Gastroesophageal sphincter (tissue), 4 donors: ENCODE measurements at regions not wholly inside any gene's neighbourhood (a gene's known extent, or its start where the extent isn't known, plus 50 kb on each side); places are given as distances from the start of the nearest gene placed in this dataset.
"Not testable (repeated sequence)": the region's sequence is repeated elsewhere in the genome, so short reads cannot be mapped to it uniquely, and the experiment has no call there.

ENCODE experiments used
- ATAC-seq: fragments of 150-250 bp; one replicate; pipeline ENCODE4 v1.9.1; 2016; ENCODE audit warnings: mild to moderate bottlenecking, moderate library complexity
- H3K27ac ChIP-seq, 4 donors: fragments of 200-600 bp; sonication (generic) in 3 of 4; 1 replicate in 3 of 4; 2 replicates in 1 of 4; pipeline ENCODE4 v1.5.1; 2016 to 2019
- H3K27me3 ChIP-seq: fragments of 200-600 bp; sonication (generic); one replicate; pipeline ENCODE4 v1.5.1; 2019
- H3K36me3 ChIP-seq, 2 donors: fragments of 200-600 bp; sonication (generic); one replicate each; pipeline ENCODE4 v1.5.1; 2019; ENCODE audit warnings: control low read depth in 1 of 2
- H3K4me1 ChIP-seq, 3 donors: fragments of 200-600 bp; sonication (generic); 1 replicate in 2 of 3; 2 replicates in 1 of 3; pipeline ENCODE4 v1.5.1; 2016 to 2019; ENCODE audit warnings: control low read depth in 2 of 3
- H3K4me3 ChIP-seq, 2 donors: fragments of 200-600 bp; sonication (generic); one replicate each; pipeline ENCODE4 v1.5.1; 2019; ENCODE audit warnings: mild to moderate bottlenecking in 1 of 2, moderate library complexity in 1 of 2
- H3K9me3 ChIP-seq, 3 donors: fragments of 200-600 bp; sonication (generic); one replicate each; pipeline ENCODE4 v1.5.1; 2017 to 2019; ENCODE audit warnings: control low read depth in 2 of 3
- CTCF ChIP-seq, 4 experiments: fragments of 200-600 bp in 2 of 4; fragments of 450-650 bp in 2 of 4; sonication (generic) in 1 of 4; IDR thresholded peaks; one replicate each; pipeline ENCODE4 v1.5.1; 2017 to 2019; ENCODE audit warnings: antibody characterized with exemption in 4 of 4, mild to moderate bottlenecking in 2 of 4, moderate library complexity in 2 of 4
- EP300 ChIP-seq: sonication (generic); formaldehyde crosslinking; IDR thresholded peaks from one replicate; pipeline ENCODE4 v1.6.1; 2017; ENCODE audit warnings: antibody characterized with exemption, mild to moderate bottlenecking
- POLR2A ChIP-seq, 2 donors: fragments of 450-650 bp; IDR thresholded peaks; one replicate each; pipeline ENCODE4 v1.6.1; 2017; ENCODE audit warnings: antibody characterized with exemption in 2 of 2, mild to moderate bottlenecking in 2 of 2, moderate library complexity in 1 of 2
- POLR2AphosphoS5 ChIP-seq: sonication (generic); formaldehyde crosslinking; IDR thresholded peaks from one replicate; pipeline ENCODE4 v1.6.1; 2017; ENCODE audit warnings: antibody characterized with exemption
- WGBS, 2 donors: methylation state at CpG; one replicate each; pipeline ENCODE4 v1.1.5; 2018; ENCODE audit warnings: low coverage in 1 of 2; 5-methylcytosine and 5-hydroxymethylcytosine counted together

- no peak overlapping the region for H3K27ac ChIP-seq
- no peaks in the 10 kb centered on the region for H3K27me3 ChIP-seq
- no peaks in the 10 kb centered on the region for H3K4me1 ChIP-seq
- no peak for TF ChIP-seq CTCF (IDR thresholded peaks at IDR 0.05)
- H3K36me3 ChIP-seq, result no peaks in the 10 kb centered on the region
- ATAC-seq, result no peak
- H3K4me3 ChIP-seq, result no peak overlapping the region
- H3K9me3 ChIP-seq, result peaks cover 0 to 8% (median 0%) of the 10 kb centered on the region in 3 donors
Observed at GRCh38 chr1:189751311-189751710, 726.4 kb downstream of the BRINP3 start.

- H3K4me1 ChIP-seq, result no peaks in the 10 kb centered on the region
- WGBS, 2 donors, result 86 to 88% methylated on average over 1 of the region's 1 CpG
- no peak overlapping the region for H3K4me3 ChIP-seq
- no peak for ATAC-seq
- H3K27me3 ChIP-seq, result no peaks in the 10 kb centered on the region
- TF ChIP-seq POLR2AphosphoS5 (no peak), CTCF (IDR thresholded peaks at IDR 0.05) (no peak), POLR2A (IDR thresholded peaks at IDR 0.05) (no peak), EP300 (no peak)
- H3K9me3 ChIP-seq, result peaks cover 0 to 8% (median 0%) of the 10 kb centered on the region in 3 donors
- H3K27ac ChIP-seq, result no peak overlapping the region
- no peaks in the 10 kb centered on the region for H3K36me3 ChIP-seq
Observed at GRCh38 chr1:189752461-189752995, 725.1 kb downstream of the BRINP3 start.

- H3K4me3 ChIP-seq, ATAC-seq: not testable (repeated sequence)
- no CpG with 5 or more reads among the region's 9 CpGs for WGBS, 2 donors
Observed at GRCh38 chr1:189755100-189755499, 722.6 kb downstream of the BRINP3 start.

GRCh38 chr1:189764391-189765320 is 713.0 kb downstream of the BRINP3 start:
- no peak for ATAC-seq
- Histone ChIP-seq H3K4me1 (no peaks in the 10 kb centered on the region), H3K4me3 (no peak overlapping the region), H3K27ac (no peak overlapping the region), H3K36me3 (no peaks in the 10 kb centered on the region), H3K9me3 (no peaks in the 10 kb centered on the region), H3K27me3 (no peaks in the 10 kb centered on the region)
- no peak for TF ChIP-seq CTCF (IDR thresholded peaks at IDR 0.05)
- TF ChIP-seq POLR2AphosphoS5, result no peak
- TF ChIP-seq EP300, result no peak
- no peak for TF ChIP-seq POLR2A (IDR thresholded peaks at IDR 0.05)
- 56 to 71% methylated on average over 2 of the region's 2 CpGs for WGBS, 2 donors

More at GRCh38 chr1:189755100-189755499, 722.6 kb downstream of the BRINP3 start:
- H3K36me3 ChIP-seq, H3K9me3 ChIP-seq, H3K27ac ChIP-seq, H3K27me3 ChIP-seq, H3K4me1 ChIP-seq: not testable (repeated sequence)

GRCh38 chr1:189769448-189769847 is 708.2 kb downstream of the BRINP3 start:
- no peak for ATAC-seq
- no peaks in the 10 kb centered on the region for H3K9me3 ChIP-seq
- no peaks in the 10 kb centered on the region for H3K27me3 ChIP-seq
- H3K36me3 ChIP-seq, result no peaks in the 10 kb centered on the region
- WGBS, 2 donors, result 61 to 81% methylated on average over 3 of the region's 3 CpGs
- H3K27ac ChIP-seq, result no peak overlapping the region
- H3K4me1 ChIP-seq, result no peaks in the 10 kb centered on the region
- no peak overlapping the region for H3K4me3 ChIP-seq
- TF ChIP-seq EP300, result no peak
- TF ChIP-seq CTCF (IDR thresholded peaks at IDR 0.05), result no peak
- TF ChIP-seq POLR2A (IDR thresholded peaks at IDR 0.05), result no peak
- TF ChIP-seq POLR2AphosphoS5, result no peak
